Breast epithelium (tissue), 4 donors: ENCODE measurements at regions not wholly inside any gene's neighbourhood (a gene's known extent, or its start where the extent isn't known, plus 50 kb on each side); places are given as distances from the start of the nearest gene placed in this dataset.

Experiments
- DNase-seq, 2 donors: peaks; one replicate each; pipeline ENCODE4 v3.0.0-alpha.2; 2019; ENCODE audit warnings: low spot score in 2 of 2
- H3K27ac ChIP-seq, 2 donors: fragments of 200-600 bp; sonication (generic) in 1 of 2; one replicate each; pipeline ENCODE4 v1.5.1; 2016 to 2019; ENCODE audit warnings: mild to moderate bottlenecking in 1 of 2
- H3K27me3 ChIP-seq, 2 donors: fragments of 200-600 bp; sonication (generic) in 1 of 2; one replicate each; pipeline versions ENCODE4 v1.5.1 to v1.6.0; 2017 to 2019; ENCODE audit warnings: control low read depth in 1 of 2, mild to moderate bottlenecking in 1 of 2
- H3K36me3 ChIP-seq: fragments of 200-600 bp; one replicate; pipeline ENCODE4 v1.5.1; 2019
- H3K4me1 ChIP-seq, 2 donors: fragments of 200-600 bp; sonication (generic); one replicate each; pipeline ENCODE4 v1.5.1; 2016 to 2019; ENCODE audit warnings: control low read depth in 1 of 2
- H3K4me3 ChIP-seq, 3 donors: fragments of 200-600 bp; sonication (generic); 1 replicate in 2 of 3; 2 replicates in 1 of 3; pipeline ENCODE4 v1.5.1; 2016 to 2019; ENCODE audit warnings: mild to moderate bottlenecking in 3 of 3, moderate library complexity in 2 of 3
- H3K9me3 ChIP-seq, 2 donors: fragments of 200-600 bp; sonication (generic) in 1 of 2; one replicate each; pipeline ENCODE4 v1.5.1; 2016 to 2019; ENCODE audit warnings: control low read depth in 1 of 2
- CTCF ChIP-seq, 3 donors: fragments of 450-650 bp; IDR thresholded peaks; one replicate each; pipeline ENCODE4 v1.5.1; 2016 to 2017; ENCODE audit warnings: antibody characterized with exemption in 3 of 3, mild to moderate bottlenecking in 3 of 3, moderate library complexity in 3 of 3
- POLR2A ChIP-seq: fragments of 450-650 bp; IDR thresholded peaks from one replicate; pipeline ENCODE4 v1.6.1; 2016; ENCODE audit warnings: antibody characterized with exemption, mild to moderate bottlenecking, moderate library complexity
- POLR2AphosphoS5 ChIP-seq, 3 donors: sonication (generic); formaldehyde crosslinking; IDR thresholded peaks; one replicate each; pipeline ENCODE4 v1.6.1; 2017; ENCODE audit warnings: antibody characterized with exemption in 3 of 3
- intact Hi-C: fragments of 100-400 bp; cut with DNase I; formaldehyde crosslinking; loops from one replicate; pipeline ENCODE4 v1.15.1; 2023; ENCODE audit warnings: low total_unique reads

DNA sequence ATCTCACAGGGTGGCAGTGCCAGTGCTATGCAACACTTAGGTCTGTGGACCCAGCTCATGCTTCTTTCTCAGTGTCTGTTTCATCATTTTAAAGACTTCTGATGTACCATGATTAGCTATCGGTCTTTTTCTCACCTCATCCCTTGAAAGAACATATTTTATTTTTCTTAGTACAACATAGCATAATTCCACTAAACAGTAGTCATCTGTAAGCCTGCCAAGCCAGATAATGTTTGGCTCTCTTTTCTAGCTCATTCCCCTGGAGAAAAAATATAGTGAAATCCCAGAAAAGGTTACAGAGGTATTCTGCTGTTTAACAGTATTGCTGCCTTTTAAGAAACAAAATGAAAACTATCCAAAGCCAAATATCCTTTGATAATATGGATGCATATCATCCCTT lies 177.0 kb upstream of the MMS22L start:
- H3K27ac ChIP-seq: no peak overlapping the region
- no peak for TF ChIP-seq POLR2AphosphoS5 (IDR thresholded peaks at IDR 0.05)
- no peak for TF ChIP-seq CTCF (IDR thresholded peaks at IDR 0.05)
- no peak for TF ChIP-seq POLR2A
- DNase-seq: no peak
- H3K4me1 ChIP-seq: no peaks in the 10 kb centered on the region
- H3K4me3 ChIP-seq: no peak overlapping the region
- intact Hi-C loops: no loop called here
- H3K9me3 ChIP-seq: no peaks in the 10 kb centered on the region
- H3K36me3 ChIP-seq: no peaks in the 10 kb centered on the region
- no peaks in the 10 kb centered on the region for H3K27me3 ChIP-seq

DNA sequence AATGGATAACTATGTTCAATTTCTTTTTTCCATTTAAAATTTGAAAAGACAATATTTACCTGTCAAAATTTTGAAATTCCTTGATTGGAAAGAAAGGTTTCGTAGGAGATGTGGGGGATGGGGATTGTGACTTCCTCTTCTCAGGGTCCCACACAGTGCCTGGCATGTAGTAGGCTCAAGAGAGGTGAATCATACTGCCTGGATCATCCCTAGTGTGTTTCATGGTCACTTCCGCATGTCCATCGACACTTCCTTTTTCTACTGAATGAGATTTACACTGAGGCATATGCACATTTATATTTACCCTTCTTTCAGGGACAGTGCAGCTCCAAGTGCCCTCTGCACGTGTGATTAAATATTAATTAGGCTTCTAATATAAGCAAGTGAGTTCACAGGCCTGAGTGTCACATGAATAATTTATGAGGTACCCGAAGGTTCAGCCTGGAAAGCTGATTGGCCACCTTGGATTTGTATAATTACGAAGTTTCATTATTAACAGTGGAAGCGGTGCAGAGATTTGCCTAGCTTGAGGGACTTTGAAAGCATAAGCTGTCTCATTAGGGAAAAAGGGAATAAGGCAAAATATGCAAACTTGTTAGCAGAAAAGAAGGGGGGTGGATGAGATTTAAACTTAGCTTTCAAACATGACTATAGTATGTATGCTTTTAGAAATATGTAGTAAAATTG lies 177.5 kb upstream of the MMS22L start:
- intact Hi-C loops: no loop called here
- Histone ChIP-seq H3K36me3 (no peaks in the 10 kb centered on the region), H3K27me3 (no peaks in the 10 kb centered on the region), H3K4me3 (no peak overlapping the region), H3K9me3 (no peaks in the 10 kb centered on the region), H3K4me1 (no peaks in the 10 kb centered on the region), H3K27ac (no peak overlapping the region)
- TF ChIP-seq POLR2A (no peak), POLR2AphosphoS5 (IDR thresholded peaks at IDR 0.05) (no peak), CTCF (IDR thresholded peaks at IDR 0.05) (no peak)
- DNase-seq: no peak

DNA sequence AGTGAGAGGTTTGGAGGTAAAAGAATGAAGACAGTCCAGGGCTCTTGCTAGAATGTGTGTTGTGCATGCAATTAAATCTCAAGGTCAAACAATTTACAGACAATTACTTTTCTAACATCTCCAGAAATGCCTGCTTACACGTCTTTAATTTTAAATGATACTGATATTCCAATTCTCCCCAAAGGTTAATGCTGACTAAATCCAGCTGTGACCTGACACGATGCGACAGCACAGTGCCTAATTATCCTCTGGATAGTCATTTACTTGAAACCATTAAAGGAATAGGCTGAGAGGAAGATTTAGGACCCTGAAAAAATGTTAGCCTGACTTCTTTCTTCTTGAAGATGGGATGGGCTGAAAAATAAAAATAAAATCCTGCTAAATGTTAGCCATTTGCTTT lies 178.2 kb upstream of the MMS22L start:
- Histone ChIP-seq H3K4me3 (no peak overlapping the region), H3K9me3 (no peaks in the 10 kb centered on the region), H3K4me1 (no peaks in the 10 kb centered on the region), H3K27me3 (no peaks in the 10 kb centered on the region), H3K27ac (no peak overlapping the region), H3K36me3 (no peaks in the 10 kb centered on the region)
- intact Hi-C loops: no loop called here
- TF ChIP-seq POLR2AphosphoS5 (IDR thresholded peaks at IDR 0.05) (no peak), CTCF (IDR thresholded peaks at IDR 0.05) (no peak), POLR2A (no peak)
- no peak for DNase-seq

DNA sequence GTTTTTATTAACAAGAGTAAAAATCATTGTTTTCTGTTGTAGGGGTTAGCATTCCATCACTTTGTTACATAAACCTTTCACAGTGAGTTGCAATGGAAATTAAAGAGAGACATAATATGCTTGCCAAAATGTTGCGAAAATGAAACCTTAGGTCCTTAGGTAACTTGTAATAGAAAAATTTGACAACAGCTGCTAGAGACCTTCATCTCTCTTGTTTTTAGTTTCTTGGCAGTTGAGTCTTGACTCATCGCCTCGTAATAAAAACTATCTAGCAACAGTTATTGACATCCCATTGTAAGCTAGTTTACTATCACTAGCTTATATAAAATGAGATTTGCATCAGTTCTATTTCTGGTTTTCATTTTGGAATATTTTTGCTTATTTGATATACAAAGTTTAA lies 179.0 kb upstream of the MMS22L start:
- no peaks in the 10 kb centered on the region for H3K4me1 ChIP-seq
- H3K9me3 ChIP-seq: no peaks in the 10 kb centered on the region
- TF ChIP-seq POLR2A (no peak), POLR2AphosphoS5 (IDR thresholded peaks at IDR 0.05) (no peak), CTCF (IDR thresholded peaks at IDR 0.05) (no peak)
- no peaks in the 10 kb centered on the region for H3K36me3 ChIP-seq
- no peak overlapping the region for H3K4me3 ChIP-seq
- no peak for DNase-seq
- intact Hi-C loops: no loop called here
- no peak overlapping the region for H3K27ac ChIP-seq
- no peaks in the 10 kb centered on the region for H3K27me3 ChIP-seq

DNA sequence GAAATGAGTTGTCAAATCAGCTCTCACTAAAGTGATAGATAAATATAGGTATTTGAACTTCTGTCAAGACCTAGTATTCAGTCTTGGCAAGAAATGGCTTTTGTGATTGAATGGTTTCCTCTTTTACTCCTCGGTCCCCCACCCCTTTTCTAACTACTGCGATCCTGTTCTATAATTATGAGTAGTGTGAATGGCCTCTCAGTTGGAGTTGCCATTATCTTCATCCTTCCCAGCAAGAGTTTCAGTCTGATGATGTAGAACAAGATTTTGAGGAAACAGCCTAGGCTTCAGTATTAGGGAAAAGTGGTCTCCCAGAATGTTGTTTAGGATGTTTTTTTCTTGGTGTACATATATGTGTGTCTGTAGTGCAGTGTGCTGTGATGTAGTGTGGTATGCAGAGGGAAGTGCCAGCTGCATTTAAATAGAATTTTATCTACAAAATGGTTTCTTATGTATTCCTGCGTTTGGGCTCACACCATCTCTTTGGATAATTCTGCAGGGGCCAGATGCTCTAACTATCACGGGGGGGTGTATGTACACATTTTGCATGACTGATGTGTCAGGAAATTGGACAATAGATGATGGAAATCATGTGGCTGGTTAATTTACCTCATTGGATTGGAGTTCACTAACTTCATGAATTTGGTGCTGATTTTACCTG lies 180.1 kb upstream of the MMS22L start:
- no peaks in the 10 kb centered on the region for H3K4me1 ChIP-seq
- no peaks in the 10 kb centered on the region for H3K9me3 ChIP-seq
- no peaks in the 10 kb centered on the region for H3K27me3 ChIP-seq
- TF ChIP-seq CTCF (IDR thresholded peaks at IDR 0.05) (no peak), POLR2A (no peak), POLR2AphosphoS5 (IDR thresholded peaks at IDR 0.05) (no peak)
- intact Hi-C loops: no loop called here
- no peak overlapping the region for H3K4me3 ChIP-seq
- DNase-seq: no peak
- H3K27ac ChIP-seq: no peak overlapping the region
- no peaks in the 10 kb centered on the region for H3K36me3 ChIP-seq
